ENCODE measurements at regions not wholly inside any gene's neighbourhood (a gene's known extent, or its start where the extent isn't known, plus 50 kb on each side); places are given as distances from the start of the nearest gene placed in this dataset.

- TF ChIP-seq ZNF462 (CRISPR knock-in tag; IDR thresholded peaks at IDR 0.05) = no peak
- no peak for TF ChIP-seq NANOG (IDR thresholded peaks at IDR 0.05; ENCODE audit: borderline replicate concordance)
- TF ChIP-seq POLR2AphosphoS5 (IDR thresholded peaks at IDR 0.05; ENCODE audit: low read depth) = no peak
- no peak for TF ChIP-seq EZH2phosphoT487 (IDR thresholded peaks at IDR 0.05; ENCODE audit: unreplicated experiment)
- TF ChIP-seq CTCF (conservative IDR thresholded peaks at IDR 0.05; ENCODE audit: low read depth in 2 of 2) = no peak
- TF ChIP-seq ZNF331 (CRISPR knock-in tag; IDR thresholded peaks at IDR 0.05; ENCODE audit: low read depth) = no peak
- no peak for TF ChIP-seq ETS1 (IDR thresholded peaks at IDR 0.05)
- TF ChIP-seq STAT1 (IDR thresholded peaks at IDR 0.05; ENCODE audit: unreplicated experiment) = no peak
Measured at GRCh38 chr14:71336489-71337192, 429.4 kb downstream of the PCNX1 start (continued).

All from GM23338 (cell line).